HepG2 (cell line): ENCODE measurements at regions not wholly inside any gene's neighbourhood (a gene's known extent, or its start where the extent isn't known, plus 50 kb on each side); places are given as distances from the start of the nearest gene placed in this dataset.

Source experiments
- ATAC-seq: fragments of 200-7000 bp; cut with Tn5 transposase; 3 replicates; pipeline ENCODE4 v1.9.1; 2020; ENCODE audit warnings: mild to moderate bottlenecking, moderate library complexity
- BruUV-seq: library from RNA; stranded (reverse); fragments of 400-500 nt; replicated peaks from 2 replicates; lab custom pipeline; 2021; lab: Mats Ljungman, UMichigan
- CTCF ChIA-PET: fragments of 300-600 bp; formaldehyde crosslinking; extraction: SDS; loops from one replicate; lab custom pipeline; 2021; ENCODE audit warnings: low total read pairs, inconsistent platforms, low intra/inter-chr PET ratio; lab: Yijun Ruan, JAX
- POLR2A ChIA-PET: fragments of 350-600 bp; sonication (Branson Sonifier 250); formaldehyde crosslinking; loops from one replicate; lab custom pipeline; 2020; ENCODE audit warnings: antibody characterized with exemption, inconsistent platforms; lab: Yijun Ruan, JAX
- DNase-seq: peaks from one replicate; pipeline ENCODE4 v3.0.0-alpha.2; 2015; ENCODE audit warnings: low spot score
- FAIRE-seq: peaks from 3 replicates; lab custom pipeline; 2011; peaks lifted over from hg19 to GRCh38; lab: Jason Lieb, UNC
- H2AFZ ChIP-seq: one replicate; pipeline ENCODE4 v1.6.1; 2011; ENCODE audit warnings: low read length, inconsistent platforms
- H3K27ac ChIP-seq: fragments of 300-600 bp; 3 replicates; pipeline ENCODE4 v1.8.0; 2011; ENCODE audit warnings: mixed run types, mild to moderate bottlenecking, mixed read lengths, low read length, inconsistent platforms; ENCODE audit not compliant: insufficient read depth; ENCODE audit errors: extremely low read length
- H3K27me3 ChIP-seq, 2 experiments: fragments of 200-600 bp in 1 of 2; 2 replicates in 1 of 2; 3 replicates in 1 of 2; pipeline versions ENCODE4 v1.6.0 to v1.8.0; 2011; ENCODE audit warnings: low read length in 2 of 2, mild to moderate bottlenecking in 2 of 2, moderate library complexity in 2 of 2, inconsistent platforms in 1 of 2; ENCODE audit not compliant: insufficient read depth in 2 of 2, control insufficient read depth in 1 of 2
- H3K36me3 ChIP-seq, 2 experiments: fragments of 200-600 bp in 1 of 2; replicated peaks in 1 of 2; 2 replicates in 1 of 2; 3 replicates in 1 of 2; pipeline versions ENCODE4 v1.5.1 to v1.8.0; 2011; ENCODE audit warnings: low read length in 2 of 2, inconsistent platforms in 1 of 2; ENCODE audit not compliant: insufficient read depth in 2 of 2, control insufficient read depth in 1 of 2
- H3K4me1 ChIP-seq: 2 replicates; pipeline ENCODE4 v1.5.1; 2012; ENCODE audit warnings: low read length, inconsistent platforms; ENCODE audit not compliant: insufficient read depth
- H3K4me2 ChIP-seq: 2 replicates; pipeline ENCODE4 v1.6.0; 2011; ENCODE audit warnings: low read depth, low read length, inconsistent platforms
- H3K4me3 ChIP-seq, 3 experiments: fragments of 200-600 bp in 1 of 3; sonication (generic), shearing (Covaris generic) in 1 of 3; replicated peaks in 1 of 3; 2 replicates each; pipeline ENCODE4 v1.5.1; 2011 to 2016; ENCODE audit warnings: low read length in 3 of 3, inconsistent platforms in 2 of 3, low read depth in 2 of 3, mild to moderate bottlenecking in 2 of 3, control low read depth in 1 of 3, mixed read lengths in 1 of 3; ENCODE audit not compliant: insufficient read depth in 1 of 3
- H3K79me2 ChIP-seq: one replicate; pipeline ENCODE4 v1.6.1; 2011; ENCODE audit warnings: low read length, inconsistent platforms; ENCODE audit not compliant: insufficient read depth
- H3K9ac ChIP-seq: 2 replicates; pipeline ENCODE4 v1.6.0; 2011; ENCODE audit warnings: mild to moderate bottlenecking, low read depth, low read length, inconsistent platforms; ENCODE audit not compliant: insufficient read depth
- H3K9me3 ChIP-seq: 2 replicates; pipeline ENCODE4 v1.5.1; 2012; ENCODE audit warnings: mild to moderate bottlenecking, low read length
- H4K20me1 ChIP-seq: 2 replicates; pipeline ENCODE4 v1.6.0; 2011; ENCODE audit warnings: inconsistent platforms, mild to moderate bottlenecking, low read length, moderate library complexity; ENCODE audit not compliant: insufficient read depth
- ARNT ChIP-seq: fragments of 450-650 bp; IDR thresholded peaks from 2 replicates; pipeline ENCODE4 v1.6.1; 2017
- CBX1 ChIP-seq: IDR thresholded peaks from one replicate; pipeline ENCODE4 v1.6.1; 2016; ENCODE audit warnings: antibody characterized with exemption, low read depth
- CTCF ChIP-seq: sonication (generic); formaldehyde crosslinking; IDR thresholded peaks from 2 replicates; pipeline ENCODE4 v1.5.0; 2020; ENCODE audit warnings: mild to moderate bottlenecking, missing genetic modification reagents, moderate library complexity
- FOXJ3 ChIP-seq: sonication (generic); formaldehyde crosslinking; IDR thresholded peaks from 2 replicates; pipeline ENCODE4 v1.4.0; 2020; ENCODE audit warnings: missing genetic modification reagents, mild to moderate bottlenecking, borderline replicate concordance
- GABPA ChIP-seq, 2 experiments: IDR thresholded peaks; 2 replicates each; pipeline ENCODE4 v1.6.1; 2011 to 2016; ENCODE audit warnings: low read depth in 2 of 2, low read length in 1 of 2, missing biosample characterization in 1 of 2, missing genetic modification characterization in 1 of 2
- HNF1B ChIP-seq: sonication (generic); formaldehyde crosslinking; IDR thresholded peaks from 2 replicates; pipeline ENCODE4 v1.5.1; 2020; ENCODE audit warnings: mild to moderate bottlenecking, moderate library complexity, missing genetic modification reagents
- HNF4G ChIP-seq, 2 experiments: sonication (generic) in 1 of 2; formaldehyde crosslinking in 1 of 2; IDR thresholded peaks; 2 replicates each; pipeline versions ENCODE4 v1.4.0 to v1.6.1; 2011 to 2020; ENCODE audit warnings: borderline replicate concordance in 2 of 2, low read depth in 2 of 2, mild to moderate bottlenecking in 2 of 2, low read length in 1 of 2, missing genetic modification reagents in 1 of 2, moderate library complexity in 1 of 2
- SOX6 ChIP-seq, 2 experiments: fragments of 450-650 bp in 1 of 2; sonication (generic) in 1 of 2; formaldehyde crosslinking in 1 of 2; IDR thresholded peaks; 2 replicates each; pipeline versions ENCODE4 v1.4.0 to v1.6.1; 2017 to 2020; ENCODE audit warnings: antibody characterized with exemption in 1 of 2, mild to moderate bottlenecking in 1 of 2, missing genetic modification reagents in 1 of 2
- ZBTB7A ChIP-seq: sonication (generic); formaldehyde crosslinking; IDR thresholded peaks from 2 replicates; pipeline ENCODE4 v1.8.0; 2022; ENCODE audit warnings: mild to moderate bottlenecking, missing genetic modification reagents
- ZNF367 ChIP-seq: sonication (generic); formaldehyde crosslinking; IDR thresholded peaks from 2 replicates; pipeline ENCODE4 v1.4.0; 2020; ENCODE audit warnings: missing genetic modification reagents, borderline replicate concordance
- ZNF383 ChIP-seq: sonication (generic); formaldehyde crosslinking; IDR thresholded peaks from 2 replicates; pipeline ENCODE4 v1.4.0; 2020; ENCODE audit warnings: missing genetic modification reagents, mild to moderate bottlenecking, borderline replicate concordance
- ZSCAN30 ChIP-seq: sonication (generic); formaldehyde crosslinking; IDR thresholded peaks from 2 replicates; pipeline ENCODE4 v1.5.0; 2020; ENCODE audit warnings: mild to moderate bottlenecking, missing genetic modification reagents
- WGBS: methylation state at CpG from one replicate; pipeline ENCODE4 v1.1.6; 2017; ENCODE audit warnings: low lambda C conversion rate; 5-methylcytosine and 5-hydroxymethylcytosine counted together
- in situ Hi-C: cut with HindIII; loops from 2 replicates; pipeline ENCODE4 v1.10.0; 2017; ENCODE audit warnings: low pct_unique_long_range_greater_than_20kb; ENCODE audit not compliant: extremely low pct_ligation_motif_present
- intact Hi-C: fragments of 100-400 bp; cut with micrococcal nuclease; formaldehyde crosslinking; loops from one replicate; pipeline ENCODE4 v1.10.0; 2022; ENCODE audit not compliant: unreplicated experiment

GRCh38 chr10:3424111-3424851 is 251.7 kb upstream of the PITRM1 start:
- TF ChIP-seq HNF4G (IDR thresholded peaks at IDR 0.05; ENCODE audit: borderline replicate concordance, low read depth, low read length) = no peak
- TF ChIP-seq HNF4G (CRISPR knock-in tag; IDR thresholded peaks at IDR 0.05; ENCODE audit: borderline replicate concordance, low read depth) = no peak
- no peak for TF ChIP-seq GABPA (IDR thresholded peaks at IDR 0.05; ENCODE audit: low read depth, low read length)
- peak; percentile 48; the same call in 1 of the 2 replicates for TF ChIP-seq GABPA (CRISPR knock-in tag; IDR thresholded peaks at IDR 0.05; ENCODE audit: low read depth)
- Histone ChIP-seq H2AFZ (no peak overlapping the region), H3K4me2 (no peak overlapping the region), H4K20me1 (no peaks in the 10 kb centered on the region), H3K36me3 (no peaks in the 10 kb centered on the region), H3K27me3 (peaks cover 0 to 38% of the 10 kb centered on the region in 2 experiments; a peak in 3 of 5 replicates), H3K9ac (no peak overlapping the region), H3K4me3 (no peak overlapping the region), H3K9me3 (no peaks in the 10 kb centered on the region), H3K27ac (no peak overlapping the region), H3K79me2 (no peaks in the 10 kb centered on the region), H3K4me1 (peaks cover 17% of the 10 kb centered on the region)
- intact Hi-C loops (no loop called here), in situ Hi-C loops (no loop called here)
- FAIRE-seq (no peak), ATAC-seq (no peak), DNase-seq (no peak)
- no TSS peak for BruUV-seq
- WGBS = 37% methylated on average over 22 of the region's 26 CpGs
- ChIA-PET CTCF (no interaction called here), POLR2A (no interaction called here)

- BruUV-seq = no TSS peak
- Histone ChIP-seq H3K27me3 (peaks cover 1 to 38% of the 10 kb centered on the region in 2 experiments; a peak in 3 of 5 replicates), H4K20me1 (no peaks in the 10 kb centered on the region), H3K27ac (no peak overlapping the region), H3K4me2 (no peak overlapping the region), H3K4me1 (peaks cover 17% of the 10 kb centered on the region), H2AFZ (no peak overlapping the region), H3K79me2 (no peaks in the 10 kb centered on the region), H3K9me3 (no peaks in the 10 kb centered on the region), H3K36me3 (no peaks in the 10 kb centered on the region), H3K4me3 (no peak overlapping the region), H3K9ac (no peak overlapping the region)
- intact Hi-C loops (no loop called here), in situ Hi-C loops (no loop called here)
- FAIRE-seq (no peak), ATAC-seq (no peak), DNase-seq (no peak)
- POLR2A ChIA-PET = no interaction called here
- CTCF ChIA-PET = no interaction called here
- WGBS = 40% methylated on average over 9 of the region's 14 CpGs
- TF ChIP-seq CTCF (CRISPR knock-in tag) (no peak), ZBTB7A (CRISPR knock-in tag) (no peak), HNF1B (no peak), FOXJ3 (no peak), SOX6 (IDR thresholded peaks at IDR 0.05) (no peak), SOX6 (CRISPR knock-in tag; IDR thresholded peaks at IDR 0.05) (no peak), ZSCAN30 (CRISPR knock-in tag) (no peak), CBX1 (no peak), ARNT (no peak), ZNF383 (CRISPR knock-in tag) (no peak), ZNF367 (CRISPR knock-in tag) (no peak)
Measured at GRCh38 chr10:3423384-3423783, 250.8 kb upstream of the PITRM1 start.
